OCI-LY3 (cell line): ENCODE measurements at regions not wholly inside any gene's neighbourhood (a gene's known extent, or its start where the extent isn't known, plus 50 kb on each side); places are given as distances from the start of the nearest gene placed in this dataset.

Source experiments
- H2AFZ ChIP-seq: fragments of 200-600, 300-600 bp; shearing (Covaris generic); 2 replicates; pipeline ENCODE4 v1.6.0; 2014; ENCODE audit warnings: antibody characterized with exemption, low read depth, low read length
- H3K27ac ChIP-seq: fragments of 200-600, 300-600 bp; sonication (generic); 2 replicates; pipeline ENCODE4 v1.5.1; 2014; ENCODE audit warnings: mild to moderate bottlenecking, low read length, moderate library complexity, mixed read lengths
- H3K27me3 ChIP-seq: fragments of 200-600, 300-600 bp; sonication (generic); 2 replicates; pipeline ENCODE4 v1.6.1; 2014; ENCODE audit warnings: low read depth, low read length, mixed read lengths
- H3K36me3 ChIP-seq: fragments of 200-600, 300-600 bp; sonication (generic); replicated peaks from 2 replicates; pipeline ENCODE3; 2014; ENCODE audit warnings: low read depth, low read length, mixed read lengths
- H3K4me1 ChIP-seq: fragments of 300-600, 200-600 bp; sonication (generic); 2 replicates; pipeline ENCODE4 v1.6.1; 2014; ENCODE audit warnings: low read length, mixed read lengths
- H3K4me2 ChIP-seq: fragments of 200-600, 300-600 bp; sonication (generic); 2 replicates; pipeline ENCODE4 v1.6.1; 2014; ENCODE audit warnings: low read length, mixed read lengths
- H3K4me3 ChIP-seq: fragments of 300-600, 200-600 bp; sonication (generic); 2 replicates; pipeline ENCODE4 v1.5.1; 2014; ENCODE audit warnings: antibody characterized with exemption, mild to moderate bottlenecking, low read length, moderate library complexity
- H3K79me2 ChIP-seq: fragments of 300-600, 200-600 bp; shearing (Covaris generic); 2 replicates; pipeline ENCODE4 v1.6.1; 2014; ENCODE audit warnings: mild to moderate bottlenecking, low read length, mixed read lengths
- H3K9ac ChIP-seq: fragments of 300-600, 200-600 bp; shearing (Covaris generic); 2 replicates; pipeline ENCODE4 v1.6.0; 2014; ENCODE audit warnings: mild to moderate bottlenecking, low read length, moderate library complexity
- H3K9me3 ChIP-seq: fragments of 200-600, 300-600 bp; shearing (Covaris generic); 2 replicates; pipeline ENCODE4 v1.6.1; 2014; ENCODE audit warnings: low read length, mixed read lengths; ENCODE audit not compliant: insufficient read depth
- H4K20me1 ChIP-seq: fragments of 200-600, 300-600 bp; sonication (generic); 2 replicates; pipeline ENCODE4 v1.6.1; 2016; ENCODE audit warnings: low read length, mixed read lengths; ENCODE audit not compliant: insufficient read depth
- EZH2phosphoT487 ChIP-seq: fragments of 200-600 bp; shearing (Covaris generic); IDR thresholded peaks from 2 replicates; pipeline ENCODE4 v1.6.1; 2018; ENCODE audit warnings: antibody characterized with exemption, mixed run types, low read depth
- TF ChIP-seq, protein P1 (sequence below): fragments of 200-600, 300-600 bp; sonication (generic); IDR thresholded peaks from 2 replicates; pipeline ENCODE4 v1.5.1; 2014; ENCODE audit warnings: antibody characterized with exemption, low read length, low read depth

DNA sequence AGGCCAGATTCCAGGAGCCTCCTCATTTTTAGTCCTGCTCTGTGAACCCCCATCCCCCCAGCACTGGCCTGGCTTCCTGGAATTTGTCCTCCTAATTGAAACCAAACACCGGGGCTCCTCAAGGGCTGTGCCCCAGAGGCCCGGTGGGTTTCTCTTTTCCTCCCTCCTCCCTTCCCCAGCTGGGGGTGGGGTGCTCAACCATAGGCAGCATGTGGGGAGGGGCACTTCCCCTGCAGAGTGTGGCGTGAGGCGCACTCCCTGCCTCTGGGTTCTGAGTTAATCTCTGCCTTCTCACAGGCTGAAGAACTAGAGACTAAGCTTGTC lies 67.5 kb upstream of the ACOT11 start:
- H3K4me1 ChIP-seq, result peaks cover 4% of the 10 kb centered on the region; the same call in 1 of the 2 replicates
- no peak overlapping the region for H3K9ac ChIP-seq
- H3K4me2 ChIP-seq, result no peak overlapping the region
- no peaks in the 10 kb centered on the region for H4K20me1 ChIP-seq
- TF ChIP-seq EZH2phosphoT487, result no peak
- TF ChIP-seq, protein P1, sequence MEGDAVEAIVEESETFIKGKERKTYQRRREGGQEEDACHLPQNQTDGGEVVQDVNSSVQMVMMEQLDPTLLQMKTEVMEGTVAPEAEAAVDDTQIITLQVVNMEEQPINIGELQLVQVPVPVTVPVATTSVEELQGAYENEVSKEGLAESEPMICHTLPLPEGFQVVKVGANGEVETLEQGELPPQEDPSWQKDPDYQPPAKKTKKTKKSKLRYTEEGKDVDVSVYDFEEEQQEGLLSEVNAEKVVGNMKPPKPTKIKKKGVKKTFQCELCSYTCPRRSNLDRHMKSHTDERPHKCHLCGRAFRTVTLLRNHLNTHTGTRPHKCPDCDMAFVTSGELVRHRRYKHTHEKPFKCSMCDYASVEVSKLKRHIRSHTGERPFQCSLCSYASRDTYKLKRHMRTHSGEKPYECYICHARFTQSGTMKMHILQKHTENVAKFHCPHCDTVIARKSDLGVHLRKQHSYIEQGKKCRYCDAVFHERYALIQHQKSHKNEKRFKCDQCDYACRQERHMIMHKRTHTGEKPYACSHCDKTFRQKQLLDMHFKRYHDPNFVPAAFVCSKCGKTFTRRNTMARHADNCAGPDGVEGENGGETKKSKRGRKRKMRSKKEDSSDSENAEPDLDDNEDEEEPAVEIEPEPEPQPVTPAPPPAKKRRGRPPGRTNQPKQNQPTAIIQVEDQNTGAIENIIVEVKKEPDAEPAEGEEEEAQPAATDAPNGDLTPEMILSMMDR, result no peak
- no peaks in the 10 kb centered on the region for H3K36me3 ChIP-seq
- H3K79me2 ChIP-seq, result no peaks in the 10 kb centered on the region
- no peak overlapping the region for H2AFZ ChIP-seq
- no peak overlapping the region for H3K27ac ChIP-seq
- no peak overlapping the region for H3K4me3 ChIP-seq
- H3K27me3 ChIP-seq, result no peaks in the 10 kb centered on the region
- no peaks in the 10 kb centered on the region for H3K9me3 ChIP-seq

DNA sequence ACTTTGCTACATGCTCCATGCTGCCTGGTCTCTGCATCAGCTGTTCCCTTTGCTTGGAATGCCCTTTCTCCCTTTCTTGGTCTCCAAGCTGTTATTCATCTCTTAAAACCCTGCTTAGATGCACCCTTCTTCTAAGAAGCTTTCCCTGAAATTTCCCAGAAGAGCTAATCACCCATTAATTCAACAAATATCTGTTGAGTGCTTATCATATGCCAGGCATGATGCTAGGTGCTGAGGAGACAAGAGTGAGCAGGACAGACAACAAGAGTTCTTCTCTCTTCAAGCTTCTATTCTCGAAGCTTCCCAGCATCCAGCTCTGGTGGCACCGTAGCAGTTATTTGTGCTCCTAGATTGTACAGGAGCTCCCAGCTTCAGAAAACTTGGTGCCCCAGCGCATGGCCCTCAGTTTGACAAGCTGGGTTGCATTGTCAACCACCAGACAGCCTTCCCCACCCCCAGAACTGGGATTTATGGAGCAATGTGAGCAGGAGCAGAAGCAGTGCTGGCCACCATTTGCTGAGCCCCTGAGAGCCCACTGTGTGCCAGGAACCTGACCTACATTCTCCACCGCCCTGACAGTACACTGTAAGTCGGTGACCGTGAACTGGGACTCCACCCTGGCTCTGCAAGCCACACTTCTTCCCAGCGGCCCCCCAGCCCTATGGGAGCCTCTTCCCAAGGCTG lies 68.0 kb upstream of the ACOT11 start:
- Histone ChIP-seq H3K4me1 (peaks cover 4% of the 10 kb centered on the region; the same call in 1 of the 2 replicates), H3K4me2 (no peak overlapping the region), H3K36me3 (no peaks in the 10 kb centered on the region), H3K27me3 (no peaks in the 10 kb centered on the region), H2AFZ (no peak overlapping the region), H3K9ac (no peak overlapping the region), H3K9me3 (no peaks in the 10 kb centered on the region), H3K27ac (no peak overlapping the region), H3K4me3 (no peak overlapping the region), H4K20me1 (no peaks in the 10 kb centered on the region), H3K79me2 (no peaks in the 10 kb centered on the region)
- TF ChIP-seq, protein P1, result no peak
- no peak for TF ChIP-seq EZH2phosphoT487

DNA sequence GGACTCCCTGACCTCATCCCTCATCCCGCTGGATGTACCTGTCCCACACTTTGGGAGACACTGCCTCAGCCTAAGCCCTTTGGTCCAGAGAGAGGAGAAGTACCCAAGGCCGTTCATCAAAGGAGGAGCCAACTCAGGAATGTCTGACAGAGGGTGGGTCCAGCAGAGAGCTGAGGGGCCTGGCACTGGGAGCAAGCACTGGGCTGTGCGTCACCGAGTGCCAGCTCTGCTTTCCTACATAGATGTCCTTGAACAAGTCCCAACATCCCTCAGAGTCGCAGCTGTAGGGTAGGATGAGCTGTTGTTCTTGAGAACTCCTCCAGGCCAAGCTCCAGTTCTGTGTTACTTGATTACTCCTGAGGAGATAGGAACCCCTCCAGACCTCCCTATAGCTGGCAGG lies 68.8 kb upstream of the ACOT11 start:
- Histone ChIP-seq H3K4me1 (peaks cover 4% of the 10 kb centered on the region; the same call in 1 of the 2 replicates), H3K36me3 (no peaks in the 10 kb centered on the region)

DNA sequence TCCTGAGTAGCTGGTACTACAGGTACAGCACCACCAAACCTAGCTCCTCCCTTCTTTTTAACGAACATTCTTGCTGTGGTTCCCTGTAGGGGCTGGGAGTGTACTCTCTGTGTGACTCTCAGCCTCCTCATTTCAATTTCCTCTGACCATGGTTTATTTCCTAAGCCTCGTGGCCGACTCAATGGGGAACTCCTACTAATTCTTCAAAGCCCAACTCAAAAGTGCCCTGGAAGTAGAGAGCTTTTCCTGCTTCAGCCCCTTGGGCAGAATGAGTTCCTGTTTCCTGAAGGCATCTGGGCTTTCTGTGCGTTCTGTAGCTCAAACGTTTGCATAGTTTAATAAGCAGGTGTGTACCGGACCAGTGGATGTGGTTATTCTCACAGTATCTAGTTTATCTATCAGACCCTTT lies 70.9 kb upstream of the ACOT11 start:
- no peaks in the 10 kb centered on the region for H3K27me3 ChIP-seq
- H2AFZ ChIP-seq, result no peak overlapping the region
- H4K20me1 ChIP-seq, result no peaks in the 10 kb centered on the region
- no peaks in the 10 kb centered on the region for H3K36me3 ChIP-seq
- H3K9me3 ChIP-seq, result no peaks in the 10 kb centered on the region
- no peak for TF ChIP-seq EZH2phosphoT487
- TF ChIP-seq, protein P1, result no peak
- H3K4me2 ChIP-seq, result no peak overlapping the region
- no peak overlapping the region for H3K27ac ChIP-seq
- peaks cover 4% of the 10 kb centered on the region; the same call in 1 of the 2 replicates for H3K4me1 ChIP-seq
- H3K9ac ChIP-seq, result no peak overlapping the region
- no peak overlapping the region for H3K4me3 ChIP-seq
- no peaks in the 10 kb centered on the region for H3K79me2 ChIP-seq

More for the DNA sequence above, 68.8 kb upstream of the ACOT11 start:
- Histone ChIP-seq H3K27ac (no peak overlapping the region), H3K4me2 (no peak overlapping the region), H3K9ac (no peak overlapping the region), H3K79me2 (no peaks in the 10 kb centered on the region), H3K4me3 (no peak overlapping the region), H4K20me1 (no peaks in the 10 kb centered on the region), H2AFZ (no peak overlapping the region), H3K9me3 (no peaks in the 10 kb centered on the region), H3K27me3 (no peaks in the 10 kb centered on the region)
- TF ChIP-seq, protein P1, result no peak
- no peak for TF ChIP-seq EZH2phosphoT487
